B cell (primary cell): ENCODE measurements at regions not wholly inside any gene's neighbourhood (a gene's known extent, or its start where the extent isn't known, plus 50 kb on each side); places are given as distances from the start of the nearest gene placed in this dataset.

Source experiments
- ATAC-seq: fragments of 200-7000 bp; cut with Tn5 transposase; one replicate; pipeline ENCODE4 v1.10.0; 2021; ENCODE audit warnings: low read depth, mild to moderate bottlenecking, moderate number of reproducible peaks, moderate library complexity
- CTCF ChIA-PET: fragments of 350-600 bp; sonication (Branson Sonifier 250); formaldehyde crosslinking; loops from one replicate; lab custom pipeline; 2021; ENCODE audit warnings: antibody characterized with exemption, inconsistent platforms; lab: Charles Lee
- POLR2A ChIA-PET: fragments of 350-600 bp; sonication (Branson Sonifier 250); formaldehyde crosslinking; loops from one replicate; lab custom pipeline; 2021; ENCODE audit warnings: antibody characterized with exemption; lab: Charles Lee
- DNase-seq: peaks from one replicate; pipeline ENCODE4 v3.0.0; 2013
- H2AFZ ChIP-seq: 2 replicates; pipeline ENCODE4 v1.6.1; 2012; ENCODE audit warnings: mild to moderate bottlenecking, low read depth, low read length; ENCODE audit not compliant: insufficient read depth, poor library complexity, severe bottlenecking
- H3K27ac ChIP-seq, 2 donors: 1 replicate in 1 of 2; 2 replicates in 1 of 2; pipeline ENCODE4 v1.5.1; 2012 to 2013; ENCODE audit warnings: low read length in 2 of 2, mild to moderate bottlenecking in 2 of 2, moderate library complexity in 1 of 2
- H3K27me3 ChIP-seq, 4 experiments: fragments of 200-600 bp in 1 of 4; sonication (generic) in 1 of 4; replicated peaks in 1 of 4; 1 replicate in 2 of 4; 2 replicates in 2 of 4; pipeline versions ENCODE4 v1.6.1 to v1.7.0; 2013 to 2016; ENCODE audit warnings: low read length in 3 of 4, mild to moderate bottlenecking in 2 of 4, mixed read lengths in 1 of 4, moderate library complexity in 1 of 4; ENCODE audit not compliant: insufficient read depth in 4 of 4, control insufficient read depth in 3 of 4; ENCODE audit errors: control extremely low read depth in 1 of 4
- H3K36me3 ChIP-seq, 2 experiments: replicated peaks in 1 of 2; 1 replicate in 1 of 2; 2 replicates in 1 of 2; pipeline versions ENCODE4 v1.6.1 to v1.7.1; 2013; ENCODE audit warnings: low read length in 1 of 2; ENCODE audit not compliant: insufficient read depth in 2 of 2, control insufficient read depth in 1 of 2; ENCODE audit errors: control extremely low read depth in 1 of 2, extremely low read depth in 1 of 2
- H3K4me1 ChIP-seq, 2 donors: fragments of 200-600 bp in 1 of 2; sonication (generic) in 1 of 2; 1 replicate in 1 of 2; 2 replicates in 1 of 2; pipeline versions ENCODE4 v1.5.1 to v1.6.1; 2013 to 2017; ENCODE audit warnings: low read length in 2 of 2; ENCODE audit not compliant: control insufficient read depth in 2 of 2, insufficient read depth in 2 of 2
- H3K4me2 ChIP-seq: replicated peaks from 2 replicates; pipeline ENCODE3; 2012; ENCODE audit warnings: mild to moderate bottlenecking, low read depth, low read length; ENCODE audit not compliant: poor library complexity, severe bottlenecking
- H3K4me3 ChIP-seq, 5 experiments: fragments of 200-600 bp in 1 of 5; sonication (generic) in 1 of 5; 1 replicate in 3 of 5; 2 replicates in 2 of 5; pipeline versions ENCODE4 v1.5.1 to v1.7.0; 2011 to 2016; ENCODE audit warnings: low read length in 4 of 5, mild to moderate bottlenecking in 4 of 5, low read depth in 2 of 5, control low read depth in 1 of 5, moderate library complexity in 1 of 5; ENCODE audit not compliant: insufficient read depth in 1 of 5; ENCODE audit errors: control extremely low read depth in 1 of 5, extremely low read depth in 1 of 5
- H3K79me2 ChIP-seq: fragments of 200-600 bp; sonication (generic); one replicate; pipeline ENCODE4 v1.6.0; 2016; ENCODE audit warnings: low read length; ENCODE audit not compliant: control insufficient read depth, insufficient read depth
- H3K9ac ChIP-seq: fragments of 200-600 bp; sonication (generic); 2 replicates; pipeline ENCODE4 v1.6.1; 2017; ENCODE audit warnings: mild to moderate bottlenecking, low read length, moderate library complexity
- H3K9me3 ChIP-seq, 3 donors: one replicate each; pipeline versions ENCODE4 v1.6.1 to v1.7.1; 2013; ENCODE audit warnings: low read length in 2 of 3; ENCODE audit not compliant: control insufficient read depth in 2 of 3, insufficient read depth in 1 of 3; ENCODE audit errors: control extremely low read depth in 1 of 3
- H4K20me1 ChIP-seq: 2 replicates; pipeline ENCODE4 v1.6.0; 2012; ENCODE audit warnings: mild to moderate bottlenecking, low read length; ENCODE audit not compliant: insufficient read depth, control insufficient read depth, poor library complexity, severe bottlenecking
- H3K27ac Mint-ChIP-seq: one replicate; pipeline ENCODE4 v1.8.0; 2021; ENCODE audit warnings: mixed read lengths
- H3K27me3 Mint-ChIP-seq: one replicate; pipeline ENCODE4 v1.8.0; 2021; ENCODE audit warnings: mixed read lengths
- H3K4me1 Mint-ChIP-seq: one replicate; pipeline ENCODE4 v1.8.0; 2021; ENCODE audit warnings: mixed read lengths
- H3K4me3 Mint-ChIP-seq: one replicate; pipeline ENCODE4 v1.8.0; 2021; ENCODE audit warnings: mixed read lengths
- H3K9me3 Mint-ChIP-seq: one replicate; pipeline ENCODE4 v1.8.0; 2022; ENCODE audit warnings: mixed read lengths; ENCODE audit not compliant: insufficient read depth
- EZH2 ChIP-seq: IDR thresholded peaks from 2 replicates; pipeline ENCODE4 v1.6.1; 2012; ENCODE audit warnings: borderline replicate concordance, low read depth, mild to moderate bottlenecking, moderate library complexity, low read length; ENCODE audit not compliant: insufficient read depth, poor library complexity, severe bottlenecking
- WGBS: methylation state at CpG from one replicate; pipeline ENCODE4 v1.1.5; 2013; ENCODE audit warnings: missing lambda C conversion rate; ENCODE audit not compliant: insufficient coverage; 5-methylcytosine and 5-hydroxymethylcytosine counted together
- intact Hi-C: fragments of 100-400 bp; cut with micrococcal nuclease; formaldehyde crosslinking; loops from one replicate; pipeline ENCODE4 v1.10.0; 2022
- TF ChIP-seq, protein P1 (sequence below): fragments of 200-600 bp; IDR thresholded peaks from one replicate; pipeline ENCODE4 v1.8.0; 2022; ENCODE audit warnings: antibody characterized with exemption, mild to moderate bottlenecking

DNA sequence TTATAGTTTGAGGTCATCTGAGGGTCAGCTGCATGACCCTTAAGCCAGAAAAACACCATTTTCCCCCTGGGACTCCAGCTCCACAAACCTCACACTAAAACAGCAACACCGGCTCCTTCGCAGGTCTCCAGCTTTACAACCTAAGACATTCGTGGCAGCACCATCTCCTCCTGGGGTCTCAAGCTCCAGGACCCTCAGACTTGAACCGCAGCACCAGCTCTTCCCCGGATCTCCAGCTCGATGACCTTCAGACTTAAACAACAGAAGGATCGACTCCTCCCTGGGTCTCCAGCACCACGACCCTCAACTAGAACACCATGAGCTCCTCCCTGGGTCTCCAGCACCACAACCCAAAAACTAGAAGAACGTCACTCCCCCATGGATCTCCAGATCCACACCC lies 233.7 kb upstream of the CNTN6 start:
- Mint-ChIP-seq H3K9me3 (peaks cover 2% of the 10 kb centered on the region), H3K4me1 (no peaks in the 10 kb centered on the region), H3K27ac (no peak overlapping the region), H3K4me3 (no peak overlapping the region), H3K27me3 (no peaks in the 10 kb centered on the region)
- H2AFZ ChIP-seq = no peak overlapping the region
- ChIA-PET POLR2A (no interaction called here), CTCF (no interaction called here)
- DNase-seq (no peak), ATAC-seq (no peak)
- peaks cover 0 to 23% (median 0%) of the 10 kb centered on the region in 3 donors for H3K9me3 ChIP-seq
- 90% methylated on average over 9 of the region's 9 CpGs for WGBS
- no peak overlapping the region for H3K9ac ChIP-seq
- no peaks in the 10 kb centered on the region for H3K27me3 ChIP-seq
- no peaks in the 10 kb centered on the region for H3K36me3 ChIP-seq
- intact Hi-C loops = no loop called here
- H3K4me2 ChIP-seq = no peak overlapping the region
- no peaks in the 10 kb centered on the region for H3K79me2 ChIP-seq
- no peak overlapping the region for H3K27ac ChIP-seq
- no peaks in the 10 kb centered on the region for H3K4me1 ChIP-seq
- H4K20me1 ChIP-seq = no peaks in the 10 kb centered on the region
- TF ChIP-seq, protein P1, sequence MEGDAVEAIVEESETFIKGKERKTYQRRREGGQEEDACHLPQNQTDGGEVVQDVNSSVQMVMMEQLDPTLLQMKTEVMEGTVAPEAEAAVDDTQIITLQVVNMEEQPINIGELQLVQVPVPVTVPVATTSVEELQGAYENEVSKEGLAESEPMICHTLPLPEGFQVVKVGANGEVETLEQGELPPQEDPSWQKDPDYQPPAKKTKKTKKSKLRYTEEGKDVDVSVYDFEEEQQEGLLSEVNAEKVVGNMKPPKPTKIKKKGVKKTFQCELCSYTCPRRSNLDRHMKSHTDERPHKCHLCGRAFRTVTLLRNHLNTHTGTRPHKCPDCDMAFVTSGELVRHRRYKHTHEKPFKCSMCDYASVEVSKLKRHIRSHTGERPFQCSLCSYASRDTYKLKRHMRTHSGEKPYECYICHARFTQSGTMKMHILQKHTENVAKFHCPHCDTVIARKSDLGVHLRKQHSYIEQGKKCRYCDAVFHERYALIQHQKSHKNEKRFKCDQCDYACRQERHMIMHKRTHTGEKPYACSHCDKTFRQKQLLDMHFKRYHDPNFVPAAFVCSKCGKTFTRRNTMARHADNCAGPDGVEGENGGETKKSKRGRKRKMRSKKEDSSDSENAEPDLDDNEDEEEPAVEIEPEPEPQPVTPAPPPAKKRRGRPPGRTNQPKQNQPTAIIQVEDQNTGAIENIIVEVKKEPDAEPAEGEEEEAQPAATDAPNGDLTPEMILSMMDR = no peak
- no peak for TF ChIP-seq EZH2
- no peak overlapping the region for H3K4me3 ChIP-seq

- Mint-ChIP-seq H3K4me1 (no peaks in the 10 kb centered on the region), H3K4me3 (no peak overlapping the region), H3K27ac (no peak overlapping the region), H3K27me3 (no peaks in the 10 kb centered on the region), H3K9me3 (peaks cover 2% of the 10 kb centered on the region)
- ATAC-seq = no peak
- Histone ChIP-seq H3K9me3 (peaks cover 0 to 23% (median 0%) of the 10 kb centered on the region in 3 donors), H3K4me2 (no peak overlapping the region), H3K79me2 (no peaks in the 10 kb centered on the region), H3K9ac (no peak overlapping the region), H3K27ac (no peak overlapping the region), H4K20me1 (no peaks in the 10 kb centered on the region), H3K27me3 (no peaks in the 10 kb centered on the region), H3K4me3 (no peak overlapping the region), H2AFZ (no peak overlapping the region), H3K4me1 (no peaks in the 10 kb centered on the region), H3K36me3 (no peaks in the 10 kb centered on the region)
- intact Hi-C loops = no loop called here
- 17% methylated on average over 1 of the region's 2 CpGs for WGBS
- ChIA-PET POLR2A (no interaction called here), CTCF (no interaction called here)
- no peak for TF ChIP-seq EZH2
- TF ChIP-seq, protein P1 = no peak
- DNase-seq = no peak
These were observed 231.1 kb upstream of the CNTN6 start for GRCh38 chr3:861721-862120.
